NOMO-1 treated with dmso at 0.1 percent for 144 hours (cell line): ENCODE measurements at regions not wholly inside any gene's neighbourhood (a gene's known extent, or its start where the extent isn't known, plus 50 kb on each side); places are given as distances from the start of the nearest gene placed in this dataset.

ENCODE experiments used
- DNase-seq: peaks from one replicate; lab custom pipeline; 2025; ENCODE audit not compliant: unreplicated experiment; lab: John Stamatoyannopoulos, UW

DNA sequence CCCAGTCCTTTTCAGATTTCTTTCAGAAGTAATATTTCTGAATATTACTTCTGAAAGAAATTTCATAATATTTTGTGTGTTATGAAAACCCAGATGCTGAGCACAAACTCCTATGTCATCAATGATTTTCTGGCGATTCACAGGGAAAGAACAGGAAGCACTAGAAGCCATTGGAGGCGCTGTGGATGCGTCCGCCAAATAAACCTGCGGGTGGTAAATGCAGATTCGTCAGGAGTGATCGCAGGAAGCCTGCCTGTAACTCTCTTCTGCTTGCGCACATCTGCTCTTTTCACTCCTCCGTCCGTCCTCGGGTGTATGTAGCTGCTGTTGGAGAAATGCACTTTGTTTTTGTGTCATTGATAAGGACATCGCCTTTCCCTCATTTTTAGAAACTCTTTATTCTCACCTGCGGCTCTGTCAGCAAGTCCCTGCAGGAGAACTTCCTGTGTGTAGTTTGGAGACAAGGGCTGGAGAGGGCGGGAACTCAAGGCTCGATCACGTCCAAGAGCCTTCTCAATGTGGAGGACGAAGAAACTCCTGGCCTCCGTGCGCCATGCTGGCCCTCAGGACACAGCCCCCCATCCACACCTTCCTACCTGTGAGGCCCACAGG, 483.8 kb downstream of the GALR1 start:
- DNase-seq: no peak

DNA sequence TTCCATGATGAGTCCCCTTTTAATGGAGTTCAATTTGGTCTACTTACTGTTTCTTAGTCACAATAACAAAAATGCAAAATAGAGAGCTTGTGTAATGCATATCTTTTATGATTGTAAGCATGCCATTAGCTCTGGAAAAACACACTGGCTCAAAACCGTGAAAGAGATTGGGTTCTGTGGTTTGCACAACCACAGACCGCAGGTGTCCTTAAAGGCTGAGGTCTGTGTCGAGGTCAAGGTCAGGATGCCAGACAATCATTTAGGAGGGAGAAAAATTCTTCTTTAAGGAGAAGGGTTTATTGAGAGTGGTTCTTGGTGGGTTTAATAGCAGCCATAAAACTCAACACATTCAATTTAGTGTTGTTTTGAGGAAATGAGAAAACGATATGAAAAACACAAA, 487.2 kb downstream of the GALR1 start:
- no peak for DNase-seq

GRCh38 chr18:77737405-77737804, 487.8 kb downstream of the GALR1 start:
- no peak for DNase-seq

- no peak for DNase-seq
Observed at GRCh38 chr18:77749089-77749488, 499.4 kb downstream of the GALR1 start.

DNA sequence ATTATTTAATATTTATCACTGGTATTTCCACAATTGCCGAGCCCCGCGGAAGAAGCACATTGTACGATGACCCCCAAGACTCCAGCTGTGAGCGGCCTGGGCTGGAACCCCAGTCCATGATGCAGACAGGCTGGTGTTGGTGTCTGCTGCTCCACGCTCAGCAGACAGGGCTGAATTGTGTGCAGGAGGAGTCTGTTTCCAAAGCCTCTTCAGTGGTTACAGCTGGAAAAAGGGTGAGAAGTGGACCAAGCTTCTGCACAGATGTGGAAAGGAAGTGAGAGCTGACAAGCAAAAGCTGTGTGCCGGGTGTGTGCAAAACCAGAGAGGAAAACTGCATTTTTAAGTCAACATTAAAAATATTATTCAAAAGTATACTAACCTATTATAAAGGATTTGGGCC, 500.4 kb downstream of the GALR1 start:
- no peak for DNase-seq

DNA sequence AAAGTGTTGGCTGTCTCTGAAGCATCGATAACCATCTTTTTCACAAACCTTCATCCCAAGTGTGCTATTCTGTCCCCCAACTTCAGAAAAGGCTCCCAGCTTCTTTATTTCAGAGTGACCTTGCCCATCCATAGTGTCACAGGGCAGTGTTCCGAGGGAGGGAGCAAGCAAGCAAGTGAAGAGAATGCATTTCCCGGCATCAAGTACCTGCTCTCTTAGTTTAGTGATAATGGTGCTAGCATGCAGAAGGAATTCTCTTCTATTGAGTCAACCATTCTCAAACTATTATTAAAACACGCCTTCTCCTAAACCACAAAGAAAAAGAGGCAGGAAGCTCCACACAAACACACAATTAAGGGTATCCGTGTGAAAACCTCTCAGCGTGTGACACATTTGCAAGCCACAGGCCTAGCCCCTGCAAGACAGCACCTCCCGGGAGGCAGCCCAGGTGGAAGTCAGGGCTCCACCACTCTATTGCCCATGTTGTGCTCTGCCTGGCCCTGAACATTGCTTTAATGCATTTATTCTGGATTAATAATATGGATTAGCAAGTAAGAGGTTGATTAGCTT, 504.9 kb downstream of the GALR1 start:
- DNase-seq: no peak

DNA sequence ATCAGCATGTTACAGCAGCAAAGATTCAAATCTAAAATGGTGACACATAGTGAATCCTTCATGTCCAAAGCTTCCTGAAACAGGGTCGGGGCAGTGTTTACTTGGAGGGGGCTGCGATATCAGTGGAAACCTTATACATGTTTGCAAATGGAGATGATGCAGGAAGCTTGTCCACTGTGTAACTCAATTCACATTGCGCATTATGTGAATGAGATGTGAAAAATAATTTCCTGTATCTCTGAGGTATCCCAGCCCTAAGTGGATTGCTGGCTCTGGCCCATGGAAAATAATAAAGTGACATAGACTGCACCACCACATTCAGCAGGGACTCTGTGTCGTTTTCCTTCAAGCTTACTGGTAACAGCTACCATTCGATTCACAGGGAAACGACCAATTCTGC, 505.5 kb downstream of the GALR1 start:
- no peak for DNase-seq

GRCh38 chr18:77761332-77761731, 511.7 kb downstream of the GALR1 start:
- no peak for DNase-seq

DNA sequence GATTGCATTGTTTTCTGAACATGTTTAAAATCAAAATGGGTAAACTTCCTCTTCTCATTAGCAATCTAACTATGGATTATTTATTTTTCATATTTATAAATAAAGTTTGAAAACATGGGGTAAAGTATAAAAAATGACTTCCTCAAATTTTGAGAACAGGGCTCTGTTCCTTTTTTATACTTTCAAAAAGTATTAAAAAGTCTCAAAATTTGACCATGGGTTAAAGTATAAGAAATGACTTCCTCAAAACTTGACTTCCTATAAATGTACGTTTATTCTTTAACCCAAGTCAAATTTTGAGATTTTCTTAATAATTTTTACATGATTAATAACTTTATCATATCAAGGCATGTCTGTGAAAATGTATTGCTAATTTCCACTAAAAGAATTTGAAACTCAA, 512.4 kb downstream of the GALR1 start:
- no peak for DNase-seq

DNA sequence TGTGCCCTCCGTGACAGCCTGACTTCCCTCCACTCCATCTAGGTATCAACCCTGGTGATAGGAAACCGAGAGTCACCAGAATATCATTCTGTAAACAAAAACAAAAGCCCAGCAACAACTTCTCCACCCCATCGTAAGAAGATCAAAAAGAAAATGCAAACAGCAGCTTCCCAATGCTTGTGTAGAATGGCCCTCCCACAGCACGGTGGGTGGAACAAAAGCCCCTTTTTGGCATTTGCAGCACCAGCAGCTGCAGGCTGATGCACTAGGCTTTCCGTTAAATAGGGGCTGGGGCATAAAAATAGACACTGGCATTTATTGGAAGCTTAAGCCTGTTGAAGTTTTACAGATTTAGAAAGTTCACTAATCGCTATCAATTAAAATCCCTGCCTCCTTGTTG, 513.0 kb downstream of the GALR1 start:
- no peak for DNase-seq

- no peak for DNase-seq
Observed at GRCh38 chr18:77763530-77764145, 514.0 kb downstream of the GALR1 start.

- DNase-seq: no peak
Observed at GRCh38 chr18:77765468-77765867, 515.8 kb downstream of the GALR1 start.

- DNase-seq: no peak
Observed at GRCh38 chr18:77766421-77766820, 516.8 kb downstream of the GALR1 start.

DNA sequence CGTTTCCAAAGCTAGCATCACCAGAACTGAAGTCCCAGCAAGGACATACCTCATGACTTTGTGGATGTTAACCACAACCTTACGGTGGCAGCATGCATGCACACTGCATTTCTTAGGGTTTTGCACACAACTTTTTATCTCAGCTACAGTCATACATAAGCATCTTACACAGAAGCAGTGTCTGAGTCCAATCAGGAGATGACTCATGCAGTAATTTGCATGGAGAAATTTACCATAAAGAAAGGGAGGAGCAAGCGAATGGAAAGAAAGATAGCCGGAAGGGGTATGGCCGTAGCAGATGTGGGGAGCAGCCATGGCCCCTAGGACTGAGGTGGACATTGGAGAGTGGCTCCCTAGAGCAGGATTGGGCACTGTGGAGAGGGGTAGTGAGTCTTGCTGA, 522.5 kb downstream of the GALR1 start:
- no peak for DNase-seq

DNA sequence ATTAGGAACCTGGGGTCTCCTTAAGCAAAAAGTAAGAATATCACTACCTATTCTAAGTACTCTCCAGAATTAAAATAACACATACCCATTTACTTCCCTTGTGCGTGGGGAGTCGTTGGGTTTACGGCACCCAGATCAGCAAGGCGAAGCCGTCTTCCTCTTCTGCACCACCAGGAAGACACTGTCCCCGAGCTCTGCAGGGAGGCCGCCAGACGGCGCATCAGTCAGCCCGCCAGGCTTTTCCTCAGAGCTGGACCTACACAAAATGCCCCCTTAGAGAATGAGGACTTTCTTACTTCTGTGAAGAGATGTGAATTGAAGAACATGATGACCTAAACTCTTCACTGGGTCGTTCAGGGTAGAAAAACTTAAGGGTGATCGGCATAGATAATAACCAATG, 526.5 kb downstream of the GALR1 start:
- no peak for DNase-seq

DNA sequence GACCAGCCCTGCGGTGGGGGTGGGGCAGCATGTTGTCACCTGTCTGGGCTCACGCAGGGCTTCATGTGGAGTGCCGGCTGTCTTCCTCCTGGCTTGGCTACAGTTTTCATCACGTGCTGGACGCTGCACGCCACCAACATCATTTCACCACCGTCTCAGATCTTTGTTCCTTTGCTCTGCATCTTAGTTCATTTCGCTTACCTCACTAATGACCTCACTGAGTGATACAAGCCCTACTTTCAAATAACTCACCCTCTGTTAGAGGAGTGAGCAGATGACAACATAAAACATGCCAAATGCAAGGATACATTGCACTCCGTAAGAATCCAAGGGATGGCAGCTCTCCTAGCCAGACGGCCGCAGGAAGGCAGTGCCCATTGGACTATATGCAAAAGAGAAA, 527.5 kb downstream of the GALR1 start:
- no peak for DNase-seq

- no peak for DNase-seq
Observed at GRCh38 chr18:77784759-77785379, 535.2 kb downstream of the GALR1 start.

DNA sequence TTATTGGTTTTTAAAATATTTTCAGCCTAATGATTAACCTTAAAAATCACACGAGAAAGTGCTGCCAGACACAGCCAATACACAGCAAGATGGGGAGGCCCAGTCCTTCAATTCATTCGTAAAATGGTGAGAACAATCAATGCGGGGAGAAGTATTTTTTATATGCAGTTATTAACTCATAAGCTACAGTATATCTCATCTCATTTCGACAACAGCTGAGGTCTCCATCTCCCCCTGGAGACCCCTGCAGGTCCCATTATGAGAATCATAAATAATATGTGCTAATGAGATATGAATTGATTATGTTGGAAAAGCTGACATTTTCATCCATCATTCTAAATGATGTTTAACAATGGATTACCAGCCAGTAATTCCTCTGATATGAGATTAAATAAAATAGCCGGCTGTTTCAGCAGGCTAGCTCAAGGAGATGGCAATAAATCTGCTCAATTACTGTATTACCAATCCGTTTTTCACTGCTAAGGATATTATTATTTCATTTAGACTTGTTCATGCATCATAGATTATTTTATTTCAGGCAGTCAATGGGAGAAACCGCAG, 535.8 kb downstream of the GALR1 start:
- DNase-seq: no peak

GRCh38 chr18:77803024-77803423, 553.4 kb downstream of the GALR1 start:
- no peak for DNase-seq

DNA sequence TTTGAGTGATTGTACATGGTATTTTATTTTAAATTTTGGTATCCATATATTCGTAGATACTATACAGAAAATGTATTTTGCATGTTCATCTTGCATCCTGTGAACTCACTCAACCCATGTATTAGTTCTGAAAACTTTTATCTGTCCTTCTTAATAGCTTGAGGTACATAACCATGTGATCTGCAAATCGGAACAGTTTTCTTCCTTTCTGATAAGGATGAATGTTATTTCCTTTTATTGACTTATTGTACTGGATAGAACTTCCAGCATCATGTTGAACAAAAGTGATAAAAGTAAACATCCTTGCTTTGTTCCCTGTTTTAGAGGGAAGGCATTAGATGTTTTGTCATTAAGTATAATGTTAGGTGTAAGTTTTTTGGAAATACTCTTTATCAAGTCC, 554.7 kb downstream of the GALR1 start:
- no peak for DNase-seq

DNA sequence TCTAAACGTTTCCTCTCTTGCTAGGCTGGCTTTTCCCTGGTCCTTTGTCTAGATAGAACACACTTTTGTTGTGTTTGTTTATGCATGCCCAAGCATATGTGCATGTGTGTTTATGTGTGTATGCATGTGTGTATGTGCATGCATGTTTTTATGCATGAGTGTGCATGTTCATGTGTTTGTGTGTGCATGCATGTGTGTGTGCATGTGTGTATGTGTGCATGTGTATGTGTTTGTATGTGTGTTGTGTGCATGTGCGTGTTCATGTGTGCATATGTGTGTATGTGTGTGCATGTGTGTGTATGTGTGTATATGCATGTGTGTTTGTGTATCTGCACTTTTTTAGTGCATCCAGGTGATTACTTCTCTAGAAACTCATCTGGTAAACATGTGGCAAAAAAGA, 558.0 kb downstream of the GALR1 start:
- DNase-seq: no peak

DNA sequence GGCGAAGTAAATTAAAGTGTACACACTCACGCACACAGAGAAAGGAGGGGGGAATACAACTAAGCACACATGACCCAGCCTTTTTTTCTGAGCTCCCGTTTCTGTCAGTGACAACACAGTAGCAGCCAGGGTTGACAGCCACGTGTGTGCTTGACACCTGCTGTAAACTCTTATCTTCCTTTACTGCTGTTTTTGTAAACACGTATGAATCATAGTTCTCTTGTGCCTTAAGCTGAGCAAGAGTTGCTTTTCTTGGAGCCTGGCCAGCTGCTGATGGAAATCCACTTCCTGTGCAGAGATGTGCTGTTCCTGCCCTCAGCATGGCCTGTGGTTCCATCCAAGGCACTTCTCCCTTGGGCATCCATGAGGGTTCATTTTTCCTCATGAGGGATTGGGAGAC, 561.9 kb downstream of the GALR1 start:
- DNase-seq: no peak
